ENCODE measurements at regions not wholly inside any gene's neighbourhood (a gene's known extent, or its start where the extent isn't known, plus 50 kb on each side); places are given as distances from the start of the nearest gene placed in this dataset.
A peak's percentile ranks its signal among the peaks of the same experiment; 100 is the strongest.
"Not testable (repeated sequence)": the region's sequence is repeated elsewhere in the genome, so short reads cannot be mapped to it uniquely, and the experiment has no call there.

GRCh38 chr21:15442743-15443469 lies 286.9 kb upstream of the USP25 start:
- no peak for DNase-seq

GRCh38 chr21:15443740-15444117 lies 286.1 kb upstream of the USP25 start:
- no peak for DNase-seq

DNA sequence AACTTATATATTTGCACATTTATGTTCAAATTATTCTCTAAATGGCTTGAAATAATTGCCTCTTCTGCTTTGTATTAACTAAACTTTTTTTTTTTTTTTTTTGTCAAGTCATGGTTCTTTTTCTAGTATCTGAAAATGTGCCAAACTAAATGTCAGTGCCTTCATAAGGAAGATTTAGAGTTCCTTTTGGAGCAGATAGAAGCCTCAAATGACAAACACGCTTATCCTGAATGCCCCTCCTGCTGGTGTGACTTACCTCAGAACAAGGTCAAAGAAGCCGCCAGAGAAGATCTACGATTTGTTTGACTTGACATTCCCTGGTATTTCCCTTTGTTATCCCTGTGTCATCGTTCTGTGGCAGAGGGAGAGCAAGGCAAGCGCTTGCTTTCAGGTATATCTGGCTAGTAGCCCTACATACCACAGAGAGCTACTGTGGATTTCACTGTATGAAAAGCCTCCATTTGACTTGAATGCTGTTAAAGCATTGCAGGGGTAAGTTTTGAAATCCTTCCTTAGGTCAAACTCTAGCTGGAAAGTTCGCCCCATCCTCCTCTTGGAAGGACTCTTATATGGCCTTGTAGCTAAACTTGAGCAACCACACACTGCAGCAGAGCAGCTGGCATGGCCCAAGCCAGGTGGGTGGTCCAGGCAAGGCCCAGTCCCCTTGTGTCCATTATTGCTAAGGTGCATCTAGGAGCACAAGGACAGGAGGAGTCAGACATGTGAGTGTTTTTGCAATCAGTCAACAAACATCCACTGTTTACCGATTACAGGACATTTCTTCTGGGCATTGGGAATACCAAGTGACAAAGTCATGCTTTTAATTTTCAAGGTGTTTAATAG lies 285.4 kb upstream of the USP25 start:
- DNase-seq = peak; percentile 28

GRCh38 chr21:15445327-15445726 lies 284.5 kb upstream of the USP25 start:
- DNase-seq = no peak

GRCh38 chr21:15446223-15446622 lies 283.6 kb upstream of the USP25 start:
- DNase-seq = peak; percentile 59

GRCh38 chr21:15449556-15449955 lies 280.2 kb upstream of the USP25 start:
- no peak for DNase-seq

- DNase-seq = no peak
These were observed 276.5 kb upstream of the USP25 start for GRCh38 chr21:15453261-15453660.

DNA sequence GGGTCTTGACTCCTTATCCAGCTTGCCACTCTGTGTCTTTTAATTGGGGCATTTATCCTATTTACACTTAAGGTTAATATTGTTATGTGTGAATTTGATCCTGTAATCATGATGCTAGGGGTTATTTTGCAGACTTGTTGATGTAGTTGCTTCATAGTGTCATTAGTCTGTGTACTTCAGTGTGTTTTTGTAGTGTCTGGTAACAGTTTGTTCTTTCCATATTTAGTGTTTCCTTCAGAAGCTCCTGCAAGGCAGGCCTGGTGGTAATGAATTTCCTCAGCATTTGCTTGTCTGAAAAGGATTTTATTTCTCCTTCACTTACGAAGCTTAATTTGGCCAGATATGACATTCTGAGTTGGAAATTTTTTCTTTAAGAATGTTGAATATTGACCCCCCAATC lies 276.0 kb upstream of the USP25 start:
- not testable (repeated sequence) for DNase-seq

DNA sequence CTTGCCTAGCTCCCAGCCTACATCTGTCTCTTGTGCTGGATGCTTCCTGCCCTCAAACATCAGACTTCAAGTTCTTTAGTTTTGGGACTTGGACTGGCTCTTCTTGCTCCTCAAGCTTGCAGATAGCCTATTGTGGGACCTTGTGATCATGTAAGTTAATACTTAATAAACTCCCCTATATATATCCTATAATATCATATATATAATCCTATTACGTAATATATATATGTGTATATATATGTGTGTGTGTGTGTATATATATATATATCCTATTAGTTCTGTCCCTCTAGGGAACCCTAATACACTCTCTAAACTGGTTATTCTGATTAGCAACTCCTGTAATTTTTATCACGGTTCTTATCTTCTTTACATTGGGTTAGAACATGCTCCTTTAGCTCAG lies 274.9 kb upstream of the USP25 start:
- DNase-seq = not testable (repeated sequence)

DNA sequence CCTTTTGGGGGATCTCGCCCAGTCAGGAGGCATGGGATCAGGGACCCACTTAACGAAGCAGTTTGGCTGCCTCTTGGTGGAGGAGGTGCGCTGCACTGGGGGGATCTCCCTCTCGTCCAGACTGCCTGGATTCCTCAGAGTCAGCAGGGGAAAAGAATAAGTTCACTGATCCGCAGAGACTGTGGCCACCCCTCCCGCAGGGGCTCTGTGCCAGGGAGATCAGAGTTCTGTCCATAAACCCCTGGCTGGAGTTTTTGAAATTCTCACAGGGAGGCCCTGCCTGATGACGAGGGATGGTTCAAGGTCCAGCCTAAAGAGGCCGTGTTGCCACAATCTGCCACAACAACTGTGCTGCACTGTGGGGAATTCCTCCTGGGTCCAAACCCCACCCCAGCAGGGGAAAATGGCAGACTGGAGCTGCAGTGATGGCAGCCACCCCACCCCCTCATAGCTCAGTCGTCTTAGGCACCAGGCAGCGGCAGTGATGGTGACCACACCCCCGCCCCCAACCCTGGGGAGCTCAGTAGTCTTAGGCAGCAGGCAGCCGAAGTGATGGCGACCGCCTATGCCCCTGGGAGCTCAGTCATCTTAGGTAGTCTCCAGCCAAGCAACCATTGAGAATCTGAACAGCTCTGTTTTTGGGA lies 273.8 kb upstream of the USP25 start:
- DNase-seq = no peak

DNA sequence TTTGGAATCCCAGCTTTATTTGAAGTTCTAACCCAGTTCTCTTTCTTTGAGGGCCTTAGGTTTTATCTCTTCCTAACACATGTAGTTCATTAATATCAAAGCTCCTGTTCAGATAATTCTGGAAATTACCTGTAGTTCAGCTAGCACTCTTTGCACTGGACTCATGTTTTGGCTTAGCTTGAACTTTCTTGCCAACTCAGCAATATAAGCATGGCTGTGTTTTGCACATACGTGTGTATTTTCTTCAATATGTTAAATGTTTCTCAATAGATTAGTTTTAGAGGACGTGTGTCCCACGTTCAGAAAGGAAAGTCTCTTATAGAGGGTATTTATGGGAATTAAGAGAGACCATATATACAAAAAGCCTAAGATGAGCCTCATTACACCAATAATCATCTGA lies 271.8 kb upstream of the USP25 start:
- no peak for DNase-seq

DNA sequence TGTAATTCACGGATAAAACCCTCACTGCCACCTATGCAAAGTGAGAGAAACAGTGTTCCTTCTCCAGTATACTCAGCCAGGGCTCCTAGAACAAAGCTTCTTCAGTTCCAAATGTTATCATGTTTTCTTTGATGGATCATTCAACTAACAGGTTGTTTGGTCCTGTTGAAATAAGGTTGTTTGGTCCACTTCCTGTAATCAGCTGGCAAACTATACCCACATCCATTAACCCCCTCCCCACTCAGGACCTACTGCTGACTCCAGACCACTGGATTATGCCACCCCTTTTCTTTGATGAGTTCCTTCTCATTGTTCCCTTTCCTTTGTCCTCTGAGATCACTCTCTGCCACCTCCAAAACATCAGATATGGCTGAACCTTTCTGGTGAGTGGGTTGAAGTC lies 267.7 kb upstream of the USP25 start:
- no peak for DNase-seq

- DNase-seq = no peak
These were observed 263.5 kb upstream of the USP25 start for GRCh38 chr21:15466329-15466728.

GRCh38 chr21:15468368-15468767 lies 261.4 kb upstream of the USP25 start:
- DNase-seq = no peak

DNA sequence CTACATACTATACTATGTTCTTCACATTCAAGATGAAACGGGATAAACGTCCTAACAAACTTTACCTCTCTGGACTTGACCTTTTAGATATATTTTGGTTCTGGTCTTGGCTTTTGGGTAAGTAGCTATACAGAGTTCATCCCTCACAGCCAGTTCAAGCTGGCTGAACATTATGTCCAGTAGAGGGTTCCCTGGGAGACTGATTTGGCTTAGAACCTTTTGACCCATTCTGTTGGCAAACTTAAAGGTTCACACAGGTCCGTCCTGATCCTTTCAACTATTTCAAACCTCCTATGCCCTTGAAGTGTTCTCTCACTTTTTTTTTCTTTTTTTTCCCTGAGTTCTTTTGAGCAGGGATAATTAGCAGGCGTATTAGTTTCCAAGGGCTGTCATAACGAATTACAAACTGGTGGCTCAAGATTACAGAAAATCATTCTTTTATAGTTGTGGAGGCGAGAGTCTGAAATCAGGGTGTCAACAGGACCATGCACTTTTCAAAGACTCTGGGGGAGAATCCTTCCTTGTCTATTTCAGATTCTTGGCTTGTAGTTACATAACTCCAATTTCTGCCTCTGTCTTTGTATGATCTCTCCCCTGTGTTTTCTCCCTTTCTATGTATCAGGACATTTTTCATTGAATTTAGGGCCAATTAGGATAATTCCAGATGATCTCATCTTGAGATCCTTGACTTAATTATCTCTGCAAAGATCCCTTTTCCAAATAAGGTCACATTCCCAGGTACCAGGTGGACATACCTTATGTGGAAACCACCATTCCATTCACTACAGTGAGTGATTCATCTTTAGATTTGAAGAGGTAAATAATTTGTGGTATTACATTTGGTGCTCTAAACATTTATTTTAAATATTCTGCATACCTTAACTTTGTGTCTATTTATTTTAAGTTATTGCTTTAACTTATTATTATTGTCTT lies 257.4 kb upstream of the USP25 start:
- DNase-seq = no peak

DNA sequence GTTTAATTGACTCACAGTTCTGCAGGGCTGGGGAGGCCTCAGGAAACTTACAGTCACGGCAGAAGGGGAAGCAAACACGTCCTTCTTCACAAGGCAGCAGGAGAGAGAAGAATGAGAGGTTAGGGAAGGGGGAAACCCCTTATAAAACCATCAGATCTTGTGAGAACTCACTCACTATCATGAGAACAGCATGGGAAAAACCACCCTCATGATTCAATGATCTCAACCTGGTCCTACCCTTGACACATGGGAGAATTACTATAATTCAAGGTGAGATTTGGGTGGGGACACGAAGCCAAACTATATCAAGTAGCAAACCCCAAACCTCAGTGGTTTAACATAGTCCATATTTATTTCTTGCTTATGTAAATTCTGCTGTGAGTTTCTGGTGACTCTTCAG lies 252.0 kb upstream of the USP25 start:
- DNase-seq = not testable (repeated sequence)

DNA sequence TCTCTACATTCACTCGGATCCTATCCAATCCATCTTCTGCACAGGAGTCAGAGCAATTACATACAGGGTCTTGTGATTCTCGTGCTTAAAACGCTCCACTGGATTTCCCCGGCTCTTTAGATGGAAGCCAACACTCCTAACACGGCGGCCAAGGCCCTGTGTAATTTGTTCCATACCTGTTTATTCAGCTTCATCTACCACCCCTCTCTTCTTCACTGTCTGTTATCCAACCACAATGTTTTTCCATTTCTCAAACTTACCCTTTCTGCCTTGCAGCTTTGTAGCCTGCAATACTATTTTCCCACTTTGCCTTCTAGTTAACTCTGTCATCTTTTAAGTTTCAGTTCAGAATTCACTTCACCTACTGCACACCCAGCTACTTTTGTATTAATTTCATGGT lies 249.6 kb upstream of the USP25 start:
- no peak for DNase-seq

DNA sequence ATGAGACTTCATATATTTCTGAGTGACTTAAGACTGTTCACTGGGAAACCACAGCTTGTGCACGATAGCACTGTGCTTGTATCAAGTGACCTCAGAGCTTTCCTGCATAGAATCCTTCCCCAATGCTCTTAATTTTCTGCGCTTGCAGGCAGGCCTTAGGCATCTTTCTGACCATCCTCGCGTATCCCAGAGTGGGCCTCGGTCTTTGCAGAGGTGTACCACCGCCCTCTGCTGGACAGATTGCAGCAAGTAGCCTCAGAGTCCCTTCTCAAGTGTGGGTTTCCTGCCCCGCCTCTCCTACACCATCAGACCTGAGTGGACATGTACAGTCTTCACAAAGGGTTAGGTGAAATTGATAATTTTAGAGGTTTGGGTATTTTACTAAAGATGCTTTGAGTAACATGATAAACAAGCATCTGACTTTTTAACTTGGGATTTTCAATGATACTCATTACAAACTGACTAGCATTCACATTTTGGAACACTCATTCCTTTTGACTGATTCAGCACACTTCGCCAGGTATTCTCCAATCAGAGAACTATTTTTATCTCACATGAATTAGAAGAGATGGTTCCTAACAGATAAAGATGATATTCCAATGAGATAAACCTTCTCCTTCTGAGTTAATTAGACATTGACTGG lies 246.5 kb upstream of the USP25 start:
- peak; percentile 94 for DNase-seq

- DNase-seq = no peak
These were observed 243.2 kb upstream of the USP25 start for GRCh38 chr21:15486460-15487195.

GRCh38 chr21:15487196-15487550 lies 242.6 kb upstream of the USP25 start:
- DNase-seq = no peak

DNA sequence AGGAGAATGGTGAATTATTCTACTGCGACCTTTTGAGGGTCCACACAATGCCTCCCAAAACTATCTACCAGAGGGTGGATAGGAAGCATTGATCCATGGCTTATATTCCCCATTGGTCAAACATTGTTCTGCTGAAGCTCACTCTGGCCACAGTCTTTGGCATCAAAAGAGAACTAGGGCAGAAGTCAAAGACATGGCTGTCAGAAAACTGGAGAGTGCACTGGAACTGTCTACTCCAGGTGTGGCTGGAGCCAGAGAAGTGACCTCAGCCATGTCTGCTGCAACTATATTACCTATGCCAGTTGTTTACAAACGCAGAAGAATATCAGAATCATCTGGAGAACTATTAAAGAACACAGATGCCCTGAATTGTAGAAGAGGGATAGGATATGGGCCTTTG lies 238.7 kb upstream of the USP25 start:
- no peak for DNase-seq

GRCh38 chr21:15493646-15494045 lies 236.1 kb upstream of the USP25 start:
- DNase-seq = no peak

Measured in GDM1 (cell line).